ENCODE measurements at regions not wholly inside any gene's neighbourhood (a gene's known extent, or its start where the extent isn't known, plus 50 kb on each side); places are given as distances from the start of the nearest gene placed in this dataset.

DNA sequence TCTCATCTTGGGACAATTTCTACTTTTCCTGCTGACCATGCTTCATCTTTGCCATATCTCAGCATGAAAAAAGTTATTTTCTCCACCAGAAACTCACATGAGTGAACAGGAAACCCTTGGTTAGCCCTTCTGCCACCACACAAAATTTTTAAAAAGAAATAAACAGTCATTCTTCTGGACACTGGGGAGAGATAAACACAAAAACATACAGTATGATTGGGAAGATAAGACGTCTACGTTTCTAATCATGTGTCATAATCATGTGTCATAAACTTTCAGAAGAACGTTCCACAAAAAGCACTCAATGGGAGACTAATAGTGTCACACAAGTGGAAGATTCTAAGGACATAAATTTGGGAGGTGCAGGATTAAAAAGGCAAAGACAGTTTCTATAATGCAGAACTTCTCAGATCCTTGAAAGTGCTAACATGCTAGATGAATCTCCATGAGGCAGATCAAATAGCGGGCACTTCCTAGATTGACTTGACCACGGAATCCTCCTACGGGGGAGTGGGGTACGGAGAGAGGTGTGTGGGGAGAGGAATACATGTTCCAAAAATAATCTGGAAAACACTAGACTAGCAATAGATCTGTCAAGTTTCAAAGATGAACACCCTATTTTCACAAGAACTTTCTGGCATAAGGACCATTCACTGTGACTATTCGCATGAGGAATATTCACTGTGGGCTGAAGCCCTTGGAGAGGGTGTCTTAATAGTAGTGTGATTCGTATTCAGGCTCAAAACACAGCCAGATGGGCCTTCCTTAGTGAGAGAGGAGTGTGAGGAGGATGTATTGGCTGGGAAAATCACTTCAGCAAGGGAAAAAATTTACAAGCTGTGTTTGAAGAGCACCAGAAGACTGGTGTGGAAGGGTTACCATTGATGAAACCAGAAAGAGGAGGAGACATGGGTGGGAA, 206.7 kb downstream of the SETD4 start:
- no peak overlapping the region for H3K27ac ChIP-seq
- H3K27me3 ChIP-seq (replicated peaks; ENCODE audit: insufficient read depth) = no peaks in the 10 kb centered on the region
- no peak overlapping the region for H3K9ac ChIP-seq
- no peaks in the 10 kb centered on the region for H3K9me3 ChIP-seq (ENCODE audit: low read depth)
- peaks cover 19% of the 10 kb centered on the region for H3K4me1 ChIP-seq (ENCODE audit: insufficient read depth)
- H3K4me2 ChIP-seq (ENCODE audit: unreplicated experiment) = no peak overlapping the region
- 58 to 63% methylated on average over 9 of the region's 9 CpGs for WGBS, 2 experiments (ENCODE audit: low coverage in 1 of 2, low lambda C conversion rate in 2 of 2, missing lambda C conversion rate in 2 of 2)
- H3K4me3 ChIP-seq = no peak overlapping the region
- TF ChIP-seq EZH2 (IDR thresholded peaks at IDR 0.05; ENCODE audit: insufficient read depth, poor library complexity, severe bottlenecking) = no peak
- TF ChIP-seq EZH2phosphoT487 (IDR thresholded peaks at IDR 0.05; ENCODE audit: insufficient read depth, low read depth) = no peak
- no peaks in the 10 kb centered on the region for H3K9me2 ChIP-seq (ENCODE audit: insufficient read depth)
- peaks cover 15% of the 10 kb centered on the region for H3F3A ChIP-seq (ENCODE audit: insufficient read depth)
- no peaks in the 10 kb centered on the region for H3K79me2 ChIP-seq (ENCODE audit: insufficient read depth)
- no peaks in the 10 kb centered on the region for H4K20me1 ChIP-seq (ENCODE audit: insufficient read depth)
- H2AFZ ChIP-seq = no peak overlapping the region
- H3K36me3 ChIP-seq (ENCODE audit: low read depth) = no peaks in the 10 kb centered on the region
- no peak for DNase-seq
- in situ Hi-C loops (cut with MboI) = no loop called here

GRCh38 chr21:35852820-35853219, 207.5 kb downstream of the SETD4 start:
- no peaks in the 10 kb centered on the region for H3K79me2 ChIP-seq (ENCODE audit: insufficient read depth)
- H3K4me3 ChIP-seq = no peak overlapping the region
- peaks cover 15% of the 10 kb centered on the region for H3F3A ChIP-seq (ENCODE audit: insufficient read depth)
- 74 to 77% methylated on average over 2 of the region's 2 CpGs for WGBS, 2 experiments (ENCODE audit: low coverage in 1 of 2, low lambda C conversion rate in 2 of 2, missing lambda C conversion rate in 2 of 2)
- H3K9ac ChIP-seq = no peak overlapping the region
- no peak for TF ChIP-seq EZH2phosphoT487 (IDR thresholded peaks at IDR 0.05; ENCODE audit: insufficient read depth, low read depth)
- no peak overlapping the region for H2AFZ ChIP-seq
- DNase-seq = no peak
- no peaks in the 10 kb centered on the region for H3K36me3 ChIP-seq (ENCODE audit: low read depth)
- H3K4me2 ChIP-seq (ENCODE audit: unreplicated experiment) = no peak overlapping the region
- no peaks in the 10 kb centered on the region for H3K9me3 ChIP-seq (ENCODE audit: low read depth)
- H3K27ac ChIP-seq = no peak overlapping the region
- no peaks in the 10 kb centered on the region for H3K27me3 ChIP-seq (replicated peaks; ENCODE audit: insufficient read depth)
- in situ Hi-C loops (cut with MboI) = no loop called here
- no peaks in the 10 kb centered on the region for H4K20me1 ChIP-seq (ENCODE audit: insufficient read depth)
- peaks cover 19% of the 10 kb centered on the region for H3K4me1 ChIP-seq (ENCODE audit: insufficient read depth)
- H3K9me2 ChIP-seq (ENCODE audit: insufficient read depth) = no peaks in the 10 kb centered on the region

GRCh38 chr21:35850542-35851103, 209.7 kb downstream of the SETD4 start:
- DNase-seq = peak; percentile 61
- TF ChIP-seq EZH2phosphoT487 (IDR thresholded peaks at IDR 0.05; ENCODE audit: insufficient read depth, low read depth) = no peak
- TF ChIP-seq EZH2 (IDR thresholded peaks at IDR 0.05; ENCODE audit: insufficient read depth, poor library complexity, severe bottlenecking) = no peak
- WGBS, 2 experiments (ENCODE audit: low coverage in 1 of 2, low lambda C conversion rate in 2 of 2, missing lambda C conversion rate in 2 of 2) = 5% methylated on average over 9 of the region's 9 CpGs
- Histone ChIP-seq H3K79me2 (ENCODE audit: insufficient read depth) (no peaks in the 10 kb centered on the region), H3K9me2 (ENCODE audit: insufficient read depth) (no peaks in the 10 kb centered on the region), H3K27me3 (replicated peaks; ENCODE audit: insufficient read depth) (no peaks in the 10 kb centered on the region), H3F3A (ENCODE audit: insufficient read depth) (peaks cover 15% of the 10 kb centered on the region), H3K4me1 (ENCODE audit: insufficient read depth) (peaks cover 19% of the 10 kb centered on the region), H3K27ac (peak overlapping the region; percentile 71), H3K4me2 (ENCODE audit: unreplicated experiment) (peak overlapping the region; percentile 71), H4K20me1 (ENCODE audit: insufficient read depth) (no peaks in the 10 kb centered on the region), H3K4me3 (peak overlapping the region; percentile 57), H2AFZ (peak overlapping the region; percentile 69), H3K9me3 (ENCODE audit: low read depth) (no peaks in the 10 kb centered on the region), H3K36me3 (ENCODE audit: low read depth) (no peaks in the 10 kb centered on the region), H3K9ac (peak overlapping the region; percentile 63)
- in situ Hi-C loops (cut with MboI) = no loop called here

DNA sequence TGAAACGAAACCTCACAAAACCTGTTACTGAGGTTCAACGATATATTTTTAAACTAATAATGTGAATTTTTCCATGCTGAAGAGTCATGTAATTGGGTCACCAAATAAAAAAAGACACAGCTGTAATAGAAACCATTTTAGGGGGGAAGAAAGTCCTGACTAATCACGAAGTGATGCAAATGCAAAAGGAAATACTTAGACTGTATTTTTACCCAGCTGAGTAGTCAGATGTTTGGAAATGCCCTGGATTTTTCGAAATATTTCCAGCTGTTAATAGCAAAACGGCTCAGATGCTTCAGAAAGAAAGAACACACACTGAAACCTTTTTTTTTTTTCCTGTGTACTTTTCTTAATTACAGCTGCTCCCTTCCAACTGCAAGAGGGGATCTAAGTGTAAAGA, 210.3 kb downstream of the SETD4 start:
- Histone ChIP-seq H3F3A (ENCODE audit: insufficient read depth) (peaks cover 15% of the 10 kb centered on the region), H3K4me3 (peak overlapping the region; percentile 57), H3K9me2 (ENCODE audit: insufficient read depth) (no peaks in the 10 kb centered on the region), H4K20me1 (ENCODE audit: insufficient read depth) (no peaks in the 10 kb centered on the region), H3K4me2 (ENCODE audit: unreplicated experiment) (peak overlapping the region; percentile 71), H3K27me3 (replicated peaks; ENCODE audit: insufficient read depth) (no peaks in the 10 kb centered on the region), H3K36me3 (ENCODE audit: low read depth) (no peaks in the 10 kb centered on the region), H3K79me2 (ENCODE audit: insufficient read depth) (no peaks in the 10 kb centered on the region), H3K4me1 (ENCODE audit: insufficient read depth) (peaks cover 19% of the 10 kb centered on the region), H3K9ac (peak overlapping the region; percentile 63), H3K27ac (peak overlapping the region; percentile 71), H2AFZ (peak overlapping the region; percentile 69), H3K9me3 (ENCODE audit: low read depth) (no peaks in the 10 kb centered on the region)
- DNase-seq = peak; percentile 88
- WGBS, 2 experiments (ENCODE audit: low coverage in 1 of 2, low lambda C conversion rate in 2 of 2, missing lambda C conversion rate in 2 of 2) = 2 to 8% methylated on average over 5 of the region's 5 CpGs
- TF ChIP-seq EZH2phosphoT487 (IDR thresholded peaks at IDR 0.05; ENCODE audit: insufficient read depth, low read depth) (no peak), EZH2 (IDR thresholded peaks at IDR 0.05; ENCODE audit: insufficient read depth, poor library complexity, severe bottlenecking) (no peak)
- in situ Hi-C loops (cut with MboI) = no loop called here
